ENCODE measurements at regions not wholly inside any gene's neighbourhood (a gene's known extent, or its start where the extent isn't known, plus 50 kb on each side); places are given as distances from the start of the nearest gene placed in this dataset.

DNA sequence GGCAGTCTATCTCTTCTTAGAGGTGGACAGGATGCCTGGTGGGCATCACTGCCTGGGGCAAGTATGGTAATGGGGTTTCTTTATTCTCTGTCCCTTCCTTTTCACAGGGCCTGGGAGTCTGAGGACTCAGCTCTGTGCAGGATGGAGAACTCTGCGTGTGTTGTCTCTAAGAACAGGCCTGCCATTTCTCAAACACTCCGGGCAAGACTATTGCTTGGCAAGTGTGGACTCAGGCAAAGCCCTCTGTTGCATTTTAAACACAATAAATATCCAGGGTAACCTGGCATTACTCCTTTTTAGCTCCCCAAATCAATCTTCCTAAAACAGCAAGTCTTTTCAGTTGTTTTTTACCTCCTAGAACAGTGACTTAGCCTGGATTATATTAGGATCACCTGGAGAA, 185.1 kb upstream of the ROPN1 start:
- TF ChIP-seq, protein P1, sequence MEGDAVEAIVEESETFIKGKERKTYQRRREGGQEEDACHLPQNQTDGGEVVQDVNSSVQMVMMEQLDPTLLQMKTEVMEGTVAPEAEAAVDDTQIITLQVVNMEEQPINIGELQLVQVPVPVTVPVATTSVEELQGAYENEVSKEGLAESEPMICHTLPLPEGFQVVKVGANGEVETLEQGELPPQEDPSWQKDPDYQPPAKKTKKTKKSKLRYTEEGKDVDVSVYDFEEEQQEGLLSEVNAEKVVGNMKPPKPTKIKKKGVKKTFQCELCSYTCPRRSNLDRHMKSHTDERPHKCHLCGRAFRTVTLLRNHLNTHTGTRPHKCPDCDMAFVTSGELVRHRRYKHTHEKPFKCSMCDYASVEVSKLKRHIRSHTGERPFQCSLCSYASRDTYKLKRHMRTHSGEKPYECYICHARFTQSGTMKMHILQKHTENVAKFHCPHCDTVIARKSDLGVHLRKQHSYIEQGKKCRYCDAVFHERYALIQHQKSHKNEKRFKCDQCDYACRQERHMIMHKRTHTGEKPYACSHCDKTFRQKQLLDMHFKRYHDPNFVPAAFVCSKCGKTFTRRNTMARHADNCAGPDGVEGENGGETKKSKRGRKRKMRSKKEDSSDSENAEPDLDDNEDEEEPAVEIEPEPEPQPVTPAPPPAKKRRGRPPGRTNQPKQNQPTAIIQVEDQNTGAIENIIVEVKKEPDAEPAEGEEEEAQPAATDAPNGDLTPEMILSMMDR (IDR thresholded peaks at IDR 0.05; ENCODE audit: low read length) = no peak
- no peak for TF ChIP-seq EZH2 (optimal IDR thresholded peaks at IDR 0.05; ENCODE audit: low read depth, low read length)
